ENCODE measurements at regions not wholly inside any gene's neighbourhood (a gene's known extent, or its start where the extent isn't known, plus 50 kb on each side); places are given as distances from the start of the nearest gene placed in this dataset.

GRCh38 chr7:115357703-115357999 is 435.8 kb downstream of the MDFIC start:
- Histone ChIP-seq H3K4me2 (ENCODE audit: control insufficient read depth, insufficient read depth) (no peak overlapping the region), H4K20me1 (ENCODE audit: control insufficient read depth, insufficient read depth) (no peaks in the 10 kb centered on the region), H3K4me3 (no peak overlapping the region), H3K27ac (ENCODE audit: control insufficient read depth, insufficient read depth) (no peak overlapping the region), H3K27me3 (replicated peaks in 1 of 2; ENCODE audit: control insufficient read depth in 2 of 2, insufficient read depth in 2 of 2, low read length in 1 of 2) (no peaks in the 10 kb centered on the region), H3K9me3 (replicated peaks; ENCODE audit: control insufficient read depth, insufficient read depth, low read length) (no peaks in the 10 kb centered on the region), H3K79me2 (ENCODE audit: control insufficient read depth, insufficient read depth, low read length) (no peaks in the 10 kb centered on the region), H2AFZ (ENCODE audit: control insufficient read depth, low read depth, low read length) (no peak overlapping the region), H3K4me1 (ENCODE audit: control insufficient read depth, insufficient read depth, low read length) (no peaks in the 10 kb centered on the region), H3K9ac (ENCODE audit: control insufficient read depth, insufficient read depth, low read length) (no peak overlapping the region), H3K36me3 (ENCODE audit: control insufficient read depth in 2 of 2, insufficient read depth in 2 of 2, low read length in 1 of 2) (no peaks in the 10 kb centered on the region)
- CTCF ChIA-PET, result interaction anchor here (1.6 to 2.0 kb wide), 3 partner anchors 17 to 494 kb away, joined by 5 to 8 read pairs (median 6); no protein-coding TSS in a partner anchor
- no peak for FAIRE-seq
- TF ChIP-seq SREBF1 (IDR thresholded peaks at IDR 0.05; ENCODE audit: low read length), result no peak
- peak; percentile 57 for TF ChIP-seq RELB (IDR thresholded peaks at IDR 0.05; ENCODE audit: low read depth)
- TF ChIP-seq CBFB (IDR thresholded peaks at IDR 0.05; ENCODE audit: low read depth), result no peak
- TF ChIP-seq E4F1 (IDR thresholded peaks at IDR 0.05; ENCODE audit: borderline replicate concordance, partially characterized antibody), result no peak
- TF ChIP-seq CBX3 (IDR thresholded peaks at IDR 0.05; ENCODE audit: borderline replicate concordance, low read depth), result no peak
- TF ChIP-seq RAD51 (IDR thresholded peaks at IDR 0.05), result no peak
- peak; percentile 48; the same call in 1 of the 2 replicates for TF ChIP-seq MTA2 (IDR thresholded peaks at IDR 0.05; ENCODE audit: low read depth)
- no peak for TF ChIP-seq TCF12 (IDR thresholded peaks at IDR 0.05; ENCODE audit: low read depth, low read length)
- no peak for TF ChIP-seq PRDM15 (CRISPR knock-in tag; IDR thresholded peaks at IDR 0.05)
- TF ChIP-seq SKIL (IDR thresholded peaks at IDR 0.05; ENCODE audit: low read depth, poor library complexity, severe bottlenecking), result no peak
- TF ChIP-seq USF2 (IDR thresholded peaks at IDR 0.05; ENCODE audit: borderline replicate concordance, low read depth, low read length), result no peak
- SMC1A ChIA-PET (ENCODE audit: uncharacterized antibody, unreplicated experiment), result interaction anchor here (0.7 to 1.8 kb wide), 2 partner anchors 21 to 48 kb away, joined by 3 to 5 read pairs; no protein-coding TSS in a partner anchor
- POLR2A ChIA-PET, result no interaction called here
- in situ Hi-C loops (cut with MboI), result no loop called here
- intact Hi-C loops (cut with micrococcal nuclease; ENCODE audit: unreplicated experiment), result loop anchor here (5.0 kb wide), 2 partner anchors 490 to 495 kb away; no protein-coding TSS in a partner anchor
- DNase-seq (ENCODE audit: low read depth, low spot score), result no peak
- WGBS (ENCODE audit: insufficient coverage, insufficient replicate concordance, low lambda C conversion rate, missing lambda C conversion rate), result 19% methylated on average over 1 of the region's 1 CpG
- peak; percentile 58 for ATAC-seq
- RAD21 ChIA-PET (ENCODE audit: unreplicated experiment), result no interaction called here
- BruUV-seq (replicated peaks), result no TSS peak
